Muscle layer of colon (tissue), 2 donors: ENCODE measurements at regions not wholly inside any gene's neighbourhood (a gene's known extent, or its start where the extent isn't known, plus 50 kb on each side); places are given as distances from the start of the nearest gene placed in this dataset.

Experiments
- H3K27ac ChIP-seq: one replicate; pipeline ENCODE4 v1.7.0; 2013; ENCODE audit warnings: low read depth, mild to moderate bottlenecking, low read length, moderate library complexity
- H3K27me3 ChIP-seq, 2 donors: one replicate each; pipeline ENCODE4 v1.7.0; 2013; ENCODE audit warnings: low read length in 2 of 2, mild to moderate bottlenecking in 2 of 2; ENCODE audit not compliant: insufficient read depth in 2 of 2, control insufficient read depth in 1 of 2
- H3K36me3 ChIP-seq: one replicate; pipeline ENCODE4 v1.7.0; 2013; ENCODE audit warnings: mild to moderate bottlenecking, low read length; ENCODE audit not compliant: insufficient read depth
- H3K4me1 ChIP-seq: one replicate; pipeline ENCODE4 v1.7.0; 2013; ENCODE audit warnings: mild to moderate bottlenecking, low read length; ENCODE audit not compliant: insufficient read depth
- H3K4me3 ChIP-seq, 2 donors: one replicate each; pipeline ENCODE4 v1.7.0; 2013; ENCODE audit warnings: low read length in 2 of 2, low read depth in 1 of 2, mild to moderate bottlenecking in 1 of 2, moderate library complexity in 1 of 2
- H3K9ac ChIP-seq: one replicate; pipeline ENCODE4 v1.7.0; 2013; ENCODE audit warnings: low read length
- H3K9me3 ChIP-seq: one replicate; pipeline ENCODE4 v1.7.0; 2013; ENCODE audit warnings: mild to moderate bottlenecking, low read length
- donor health status: abdominal sarcoma.
- donor health status: Adenocarcinoma of cecum.

GRCh38 chr13:100853434-100853833, 178.8 kb upstream of the TMTC4 start:
- Histone ChIP-seq H3K4me3 (no peak overlapping the region), H3K4me1 (no peaks in the 10 kb centered on the region), H3K36me3 (no peaks in the 10 kb centered on the region), H3K27ac (no peak overlapping the region), H3K9ac (no peak overlapping the region), H3K27me3 (no peaks in the 10 kb centered on the region), H3K9me3 (no peaks in the 10 kb centered on the region)

GRCh38 chr13:100852146-100852545, 177.6 kb upstream of the TMTC4 start:
- Histone ChIP-seq H3K36me3 (no peaks in the 10 kb centered on the region), H3K9me3 (no peaks in the 10 kb centered on the region), H3K9ac (no peak overlapping the region), H3K4me1 (no peaks in the 10 kb centered on the region), H3K27ac (no peak overlapping the region), H3K27me3 (no peaks in the 10 kb centered on the region), H3K4me3 (no peak overlapping the region)

- Histone ChIP-seq H3K27ac (no peak overlapping the region), H3K27me3 (no peaks in the 10 kb centered on the region), H3K4me3 (no peak overlapping the region), H3K4me1 (no peaks in the 10 kb centered on the region), H3K9ac (no peak overlapping the region), H3K36me3 (no peaks in the 10 kb centered on the region), H3K9me3 (no peaks in the 10 kb centered on the region)
These were observed 173.7 kb upstream of the TMTC4 start for GRCh38 chr13:100848304-100848703.

- Histone ChIP-seq H3K27ac (no peak overlapping the region), H3K27me3 (no peaks in the 10 kb centered on the region), H3K9ac (no peak overlapping the region), H3K9me3 (no peaks in the 10 kb centered on the region), H3K36me3 (no peaks in the 10 kb centered on the region), H3K4me3 (no peak overlapping the region), H3K4me1 (no peaks in the 10 kb centered on the region)
These were observed 170.6 kb upstream of the TMTC4 start for GRCh38 chr13:100845128-100845757.

- Histone ChIP-seq H3K9ac (no peak overlapping the region), H3K36me3 (no peaks in the 10 kb centered on the region), H3K9me3 (no peaks in the 10 kb centered on the region), H3K27me3 (no peaks in the 10 kb centered on the region), H3K27ac (no peak overlapping the region), H3K4me3 (no peak overlapping the region), H3K4me1 (no peaks in the 10 kb centered on the region)
These were observed 167.5 kb upstream of the TMTC4 start for GRCh38 chr13:100842136-100842535.

GRCh38 chr13:100838387-100838786, 163.8 kb upstream of the TMTC4 start:
- no peak overlapping the region for H3K9ac ChIP-seq
- H3K36me3 ChIP-seq: no peaks in the 10 kb centered on the region
- H3K9me3 ChIP-seq: no peaks in the 10 kb centered on the region
- no peak overlapping the region for H3K4me3 ChIP-seq
- H3K27ac ChIP-seq: no peak overlapping the region
- no peaks in the 10 kb centered on the region for H3K4me1 ChIP-seq
- H3K27me3 ChIP-seq: no peaks in the 10 kb centered on the region

GRCh38 chr13:100837631-100838030, 163.0 kb upstream of the TMTC4 start:
- H3K36me3 ChIP-seq: no peaks in the 10 kb centered on the region
- no peak overlapping the region for H3K9ac ChIP-seq
- H3K27ac ChIP-seq: no peak overlapping the region
- no peaks in the 10 kb centered on the region for H3K9me3 ChIP-seq
- no peak overlapping the region for H3K4me3 ChIP-seq
- H3K27me3 ChIP-seq: no peaks in the 10 kb centered on the region
- H3K4me1 ChIP-seq: no peaks in the 10 kb centered on the region

- Histone ChIP-seq H3K27me3 (no peaks in the 10 kb centered on the region), H3K4me1 (no peaks in the 10 kb centered on the region)
These were observed 162.1 kb upstream of the TMTC4 start for GRCh38 chr13:100836711-100837110.

GRCh38 chr13:100835695-100836094, 161.1 kb upstream of the TMTC4 start:
- Histone ChIP-seq H3K4me1 (no peaks in the 10 kb centered on the region), H3K27ac (no peak overlapping the region), H3K9me3 (no peaks in the 10 kb centered on the region)

More at GRCh38 chr13:100836711-100837110, 162.1 kb upstream of the TMTC4 start:
- Histone ChIP-seq H3K9me3 (no peaks in the 10 kb centered on the region), H3K27ac (no peak overlapping the region), H3K9ac (no peak overlapping the region), H3K4me3 (no peak overlapping the region), H3K36me3 (no peaks in the 10 kb centered on the region)

GRCh38 chr13:100833427-100833826, 158.8 kb upstream of the TMTC4 start:
- Histone ChIP-seq H3K36me3 (no peaks in the 10 kb centered on the region), H3K27ac (no peak overlapping the region), H3K9ac (no peak overlapping the region), H3K27me3 (no peaks in the 10 kb centered on the region), H3K4me3 (no peak overlapping the region), H3K9me3 (no peaks in the 10 kb centered on the region), H3K4me1 (no peaks in the 10 kb centered on the region)

More at GRCh38 chr13:100835695-100836094, 161.1 kb upstream of the TMTC4 start:
- H3K9ac ChIP-seq: no peak overlapping the region
- no peak overlapping the region for H3K4me3 ChIP-seq
- no peaks in the 10 kb centered on the region for H3K27me3 ChIP-seq
- no peaks in the 10 kb centered on the region for H3K36me3 ChIP-seq

- H3K9me3 ChIP-seq: no peaks in the 10 kb centered on the region
- no peaks in the 10 kb centered on the region for H3K4me1 ChIP-seq
- no peak overlapping the region for H3K27ac ChIP-seq
These were observed 153.6 kb upstream of the TMTC4 start for GRCh38 chr13:100828226-100828625.

GRCh38 chr13:100827489-100828176, 153.0 kb upstream of the TMTC4 start:
- H3K4me1 ChIP-seq: no peaks in the 10 kb centered on the region
- H3K27ac ChIP-seq: no peak overlapping the region
- no peaks in the 10 kb centered on the region for H3K27me3 ChIP-seq
- H3K4me3 ChIP-seq: no peak overlapping the region
- no peaks in the 10 kb centered on the region for H3K36me3 ChIP-seq
- H3K9me3 ChIP-seq: no peaks in the 10 kb centered on the region
- H3K9ac ChIP-seq: no peak overlapping the region

More at GRCh38 chr13:100828226-100828625, 153.6 kb upstream of the TMTC4 start:
- no peak overlapping the region for H3K4me3 ChIP-seq
- H3K27me3 ChIP-seq: no peaks in the 10 kb centered on the region
- no peaks in the 10 kb centered on the region for H3K36me3 ChIP-seq
- no peak overlapping the region for H3K9ac ChIP-seq
